GM23248 (cell line): ENCODE measurements at regions not wholly inside any gene's neighbourhood (a gene's known extent, or its start where the extent isn't known, plus 50 kb on each side); places are given as distances from the start of the nearest gene placed in this dataset.

ENCODE experiments used
- DNase-seq: peaks from one replicate; pipeline ENCODE4 v3.0.0-alpha.2; 2015
- H2AFZ ChIP-seq: fragments of 200-600 bp; sonication (generic); 2 replicates; pipeline ENCODE4 v1.6.1; 2016; ENCODE audit warnings: antibody characterized with exemption
- H3F3A ChIP-seq: fragments of 200-600 bp; sonication (generic); 2 replicates; pipeline ENCODE4 v1.6.1; 2016; ENCODE audit warnings: mild to moderate bottlenecking, antibody characterized with exemption, mixed run types; ENCODE audit not compliant: insufficient read depth
- H3K27ac ChIP-seq: fragments of 200-600 bp; sonication (generic); 2 replicates; pipeline ENCODE4 v1.5.1; 2016; ENCODE audit warnings: mild to moderate bottlenecking
- H3K27me3 ChIP-seq: fragments of 200-600 bp; sonication (generic); replicated peaks from 2 replicates; pipeline ENCODE4 v1.6.1; 2016; ENCODE audit warnings: mild to moderate bottlenecking; ENCODE audit not compliant: insufficient read depth
- H3K36me3 ChIP-seq: fragments of 200-600 bp; sonication (generic); 2 replicates; pipeline ENCODE4 v1.6.1; 2016; ENCODE audit warnings: low read depth, mild to moderate bottlenecking
- H3K4me1 ChIP-seq: fragments of 200-600 bp; sonication (generic); 2 replicates; pipeline ENCODE4 v1.6.1; 2016; ENCODE audit warnings: mild to moderate bottlenecking; ENCODE audit not compliant: insufficient read depth
- H3K4me2 ChIP-seq: fragments of 200-600 bp; sonication (generic); one replicate; pipeline ENCODE4 v1.6.1; 2016; ENCODE audit warnings: mild to moderate bottlenecking; ENCODE audit not compliant: unreplicated experiment
- H3K4me3 ChIP-seq: fragments of 200-600 bp; sonication (generic); 2 replicates; pipeline ENCODE4 v1.5.1; 2016; ENCODE audit warnings: mild to moderate bottlenecking
- H3K79me2 ChIP-seq: fragments of 200-600 bp; sonication (generic); 2 replicates; pipeline ENCODE4 v1.6.1; 2016; ENCODE audit warnings: mild to moderate bottlenecking; ENCODE audit not compliant: insufficient read depth
- H3K9ac ChIP-seq: fragments of 200-600 bp; sonication (generic); 2 replicates; pipeline ENCODE4 v1.6.1; 2016; ENCODE audit warnings: mild to moderate bottlenecking
- H3K9me2 ChIP-seq: fragments of 200-600 bp; sonication (generic); 2 replicates; pipeline ENCODE4 v1.6.1; 2016; ENCODE audit warnings: mixed run types, mild to moderate bottlenecking, moderate library complexity; ENCODE audit not compliant: insufficient read depth
- H3K9me3 ChIP-seq: fragments of 200-600 bp; sonication (generic); one replicate; pipeline ENCODE4 v1.6.1; 2017; ENCODE audit warnings: low read depth
- H4K20me1 ChIP-seq: fragments of 200-600 bp; sonication (generic); 2 replicates; pipeline ENCODE4 v1.6.0; 2016; ENCODE audit not compliant: insufficient read depth
- EZH2 ChIP-seq: fragments of 200-600 bp; sonication (generic); IDR thresholded peaks from 2 replicates; pipeline ENCODE4 v1.6.1; 2018; ENCODE audit warnings: antibody characterized with exemption, mild to moderate bottlenecking; ENCODE audit not compliant: insufficient read depth, poor library complexity, severe bottlenecking
- EZH2phosphoT487 ChIP-seq: fragments of 200-600 bp; sonication (generic); IDR thresholded peaks from 2 replicates; pipeline ENCODE4 v1.6.1; 2018; ENCODE audit warnings: antibody characterized with exemption, moderate library complexity, mild to moderate bottlenecking, low read depth; ENCODE audit not compliant: insufficient read depth
- WGBS, 2 experiments: methylation state at CpG; one replicate each; pipeline ENCODE4 v1.1.6; 2015 to 2017; ENCODE audit warnings: low lambda C conversion rate in 2 of 2, low coverage in 1 of 2; ENCODE audit errors: missing lambda C conversion rate in 2 of 2; 5-methylcytosine and 5-hydroxymethylcytosine counted together
- in situ Hi-C: fragments of 300-500 bp; cut with MboI; formaldehyde crosslinking; loops from 2 replicates; pipeline ENCODE4 v1.15.0; 2020

- Histone ChIP-seq H3K27ac (no peak overlapping the region), H3K9me2 (no peaks in the 10 kb centered on the region), H3K27me3 (no peaks in the 10 kb centered on the region), H2AFZ (no peak overlapping the region), H3K9me3 (no peaks in the 10 kb centered on the region), H3K4me1 (no peaks in the 10 kb centered on the region), H3K36me3 (no peaks in the 10 kb centered on the region), H3K4me2 (no peak overlapping the region), H3K9ac (no peak overlapping the region), H3K4me3 (no peak overlapping the region), H4K20me1 (no peaks in the 10 kb centered on the region), H3F3A (no peaks in the 10 kb centered on the region), H3K79me2 (no peaks in the 10 kb centered on the region)
- in situ Hi-C loops: no loop called here
- TF ChIP-seq EZH2phosphoT487 (no peak), EZH2 (no peak)
- 51 to 54% methylated on average over 2 of the region's 2 CpGs for WGBS, 2 experiments
- DNase-seq: no peak
Observed at GRCh38 chr13:99752373-99752772, 219.2 kb downstream of the ZIC5 start.

- Histone ChIP-seq H3K9ac (no peak overlapping the region), H3K9me2 (no peaks in the 10 kb centered on the region), H3K36me3 (no peaks in the 10 kb centered on the region), H3K27ac (no peak overlapping the region), H3K4me1 (no peaks in the 10 kb centered on the region), H3F3A (no peaks in the 10 kb centered on the region), H3K9me3 (no peaks in the 10 kb centered on the region), H3K4me2 (no peak overlapping the region), H4K20me1 (no peaks in the 10 kb centered on the region), H3K79me2 (no peaks in the 10 kb centered on the region), H3K27me3 (no peaks in the 10 kb centered on the region), H2AFZ (no peak overlapping the region), H3K4me3 (no peak overlapping the region)
- DNase-seq: no peak
- 56 to 59% methylated on average over 10 of the region's 10 CpGs for WGBS, 2 experiments
- no peak for TF ChIP-seq EZH2
- TF ChIP-seq EZH2phosphoT487: no peak
- in situ Hi-C loops: no loop called here
Observed at GRCh38 chr13:99751517-99752199, 219.9 kb downstream of the ZIC5 start.

GRCh38 chr13:99750951-99751350 lies 220.6 kb downstream of the ZIC5 start:
- no peaks in the 10 kb centered on the region for H3F3A ChIP-seq
- no peaks in the 10 kb centered on the region for H3K4me1 ChIP-seq
- no peak overlapping the region for H3K9ac ChIP-seq
- H3K27me3 ChIP-seq: no peaks in the 10 kb centered on the region
- no peak overlapping the region for H3K4me3 ChIP-seq
- H3K4me2 ChIP-seq: no peak overlapping the region
- H3K79me2 ChIP-seq: no peaks in the 10 kb centered on the region
- no peaks in the 10 kb centered on the region for H4K20me1 ChIP-seq
- no peak overlapping the region for H3K27ac ChIP-seq
- TF ChIP-seq EZH2phosphoT487 (no peak), EZH2 (no peak)
- H2AFZ ChIP-seq: no peak overlapping the region
- H3K9me2 ChIP-seq: no peaks in the 10 kb centered on the region
- no peak for DNase-seq
- WGBS, 2 experiments: 82 to 89% methylated on average over 8 of the region's 8 CpGs
- no peaks in the 10 kb centered on the region for H3K36me3 ChIP-seq
- H3K9me3 ChIP-seq: no peaks in the 10 kb centered on the region
- in situ Hi-C loops: no loop called here

GRCh38 chr13:99749271-99750019 lies 222.1 kb downstream of the ZIC5 start:
- H3K4me1 ChIP-seq: no peaks in the 10 kb centered on the region
- no peaks in the 10 kb centered on the region for H4K20me1 ChIP-seq
- WGBS, 2 experiments: 72 to 73% methylated on average over 11 of the region's 11 CpGs
- DNase-seq: no peak
- H3K79me2 ChIP-seq: no peaks in the 10 kb centered on the region
- H3K9me2 ChIP-seq: no peaks in the 10 kb centered on the region
- no peaks in the 10 kb centered on the region for H3K36me3 ChIP-seq
- H3K27me3 ChIP-seq: no peaks in the 10 kb centered on the region
- no peak overlapping the region for H3K9ac ChIP-seq
- H3K4me2 ChIP-seq: no peak overlapping the region
- no peak overlapping the region for H3K4me3 ChIP-seq
- in situ Hi-C loops: no loop called here
- no peak overlapping the region for H2AFZ ChIP-seq
- H3F3A ChIP-seq: no peaks in the 10 kb centered on the region
- TF ChIP-seq EZH2: no peak
- TF ChIP-seq EZH2phosphoT487: no peak
- no peaks in the 10 kb centered on the region for H3K9me3 ChIP-seq
- H3K27ac ChIP-seq: no peak overlapping the region
